T-helper 1 cell treated with Interleukin-12 subunit alpha and Interleukin-12 subunit beta and Interleukin-4 antibody, amounts not matched to agents 30 μg/mL and 1 μg/mL, for 36 hours (primary cell): ENCODE measurements at regions not wholly inside any gene's neighbourhood (a gene's known extent, or its start where the extent isn't known, plus 50 kb on each side); places are given as distances from the start of the nearest gene placed in this dataset.

Experiments
- H3K27ac Mint-ChIP-seq: one replicate; pipeline ENCODE4 v1.8.0; 2021; ENCODE audit warnings: mild to moderate bottlenecking, mixed read lengths
- H3K27me3 Mint-ChIP-seq: one replicate; pipeline ENCODE4 v1.8.0; 2021; ENCODE audit warnings: low read depth, mixed read lengths
- H3K36me3 Mint-ChIP-seq: one replicate; pipeline ENCODE4 v1.8.0; 2021; ENCODE audit warnings: low read depth, mixed read lengths
- H3K4me1 Mint-ChIP-seq: one replicate; pipeline ENCODE4 v1.8.0; 2021; ENCODE audit warnings: low read depth, mixed read lengths
- H3K4me3 Mint-ChIP-seq: one replicate; pipeline ENCODE4 v1.8.0; 2021; ENCODE audit warnings: mild to moderate bottlenecking, moderate library complexity, mixed read lengths
- H3K9me3 Mint-ChIP-seq: one replicate; pipeline ENCODE4 v1.8.0; 2021; ENCODE audit warnings: mixed read lengths

- no peaks in the 10 kb centered on the region for H3K9me3 Mint-ChIP-seq
- peaks cover 1% of the 10 kb centered on the region for H3K4me1 Mint-ChIP-seq
- H3K27me3 Mint-ChIP-seq = peaks cover 62% of the 10 kb centered on the region
- no peak overlapping the region for H3K4me3 Mint-ChIP-seq
- H3K36me3 Mint-ChIP-seq = no peaks in the 10 kb centered on the region
- no peak overlapping the region for H3K27ac Mint-ChIP-seq
Observed at GRCh38 chr12:94872007-94872653, 131.4 kb downstream of the NDUFA12 start.

- H3K27me3 Mint-ChIP-seq = peaks cover 49% of the 10 kb centered on the region
- H3K9me3 Mint-ChIP-seq = no peaks in the 10 kb centered on the region
- H3K4me1 Mint-ChIP-seq = peaks cover 1% of the 10 kb centered on the region
- H3K36me3 Mint-ChIP-seq = no peaks in the 10 kb centered on the region
- no peak overlapping the region for H3K4me3 Mint-ChIP-seq
- H3K27ac Mint-ChIP-seq = no peak overlapping the region
Observed at GRCh38 chr12:94870511-94870910, 133.0 kb downstream of the NDUFA12 start.

- Mint-ChIP-seq H3K4me3 (no peak overlapping the region), H3K9me3 (no peaks in the 10 kb centered on the region), H3K27ac (no peak overlapping the region), H3K36me3 (no peaks in the 10 kb centered on the region), H3K4me1 (peaks cover 1% of the 10 kb centered on the region), H3K27me3 (peaks cover 31% of the 10 kb centered on the region)
Observed at GRCh38 chr12:94868161-94868560, 135.3 kb downstream of the NDUFA12 start.

GRCh38 chr12:94867066-94867855 is 136.2 kb downstream of the NDUFA12 start:
- Mint-ChIP-seq H3K4me1 (no peaks in the 10 kb centered on the region), H3K27me3 (peaks cover 28% of the 10 kb centered on the region), H3K27ac (no peak overlapping the region), H3K4me3 (no peak overlapping the region), H3K9me3 (no peaks in the 10 kb centered on the region), H3K36me3 (no peaks in the 10 kb centered on the region)

GRCh38 chr12:94864987-94865386 is 138.5 kb downstream of the NDUFA12 start:
- Mint-ChIP-seq H3K36me3 (no peaks in the 10 kb centered on the region), H3K27me3 (peaks cover 5% of the 10 kb centered on the region), H3K9me3 (no peaks in the 10 kb centered on the region), H3K4me1 (no peaks in the 10 kb centered on the region), H3K27ac (no peak overlapping the region), H3K4me3 (no peak overlapping the region)

GRCh38 chr12:94863321-94864035 is 140.0 kb downstream of the NDUFA12 start:
- no peaks in the 10 kb centered on the region for H3K9me3 Mint-ChIP-seq

GRCh38 chr12:94862421-94862820 is 141.1 kb downstream of the NDUFA12 start:
- Mint-ChIP-seq H3K36me3 (no peaks in the 10 kb centered on the region), H3K9me3 (no peaks in the 10 kb centered on the region), H3K4me1 (no peaks in the 10 kb centered on the region), H3K27me3 (peaks cover 8% of the 10 kb centered on the region), H3K27ac (no peak overlapping the region), H3K4me3 (no peak overlapping the region)

More at GRCh38 chr12:94863321-94864035, 140.0 kb downstream of the NDUFA12 start:
- Mint-ChIP-seq H3K36me3 (no peaks in the 10 kb centered on the region), H3K27ac (no peak overlapping the region), H3K4me1 (no peaks in the 10 kb centered on the region), H3K27me3 (peaks cover 3% of the 10 kb centered on the region), H3K4me3 (no peak overlapping the region)

GRCh38 chr12:94856324-94856723 is 147.2 kb downstream of the NDUFA12 start:
- Mint-ChIP-seq H3K4me1 (peaks cover 5% of the 10 kb centered on the region), H3K36me3 (no peaks in the 10 kb centered on the region), H3K9me3 (no peaks in the 10 kb centered on the region), H3K27ac (no peak overlapping the region), H3K4me3 (no peak overlapping the region), H3K27me3 (peaks cover 8% of the 10 kb centered on the region)

GRCh38 chr12:94855853-94856252 is 147.6 kb downstream of the NDUFA12 start:
- Mint-ChIP-seq H3K4me3 (no peak overlapping the region), H3K9me3 (no peaks in the 10 kb centered on the region), H3K27me3 (peaks cover 8% of the 10 kb centered on the region), H3K4me1 (peaks cover 5% of the 10 kb centered on the region), H3K36me3 (no peaks in the 10 kb centered on the region), H3K27ac (no peak overlapping the region)

GRCh38 chr12:94851396-94852028 is 152.0 kb downstream of the NDUFA12 start:
- Mint-ChIP-seq H3K27me3 (peaks cover 10% of the 10 kb centered on the region), H3K27ac (no peak overlapping the region), H3K36me3 (no peaks in the 10 kb centered on the region), H3K4me1 (peaks cover 5% of the 10 kb centered on the region), H3K9me3 (no peaks in the 10 kb centered on the region), H3K4me3 (no peak overlapping the region)

GRCh38 chr12:94849411-94849976 is 154.0 kb downstream of the NDUFA12 start:
- H3K9me3 Mint-ChIP-seq = no peaks in the 10 kb centered on the region
- H3K4me1 Mint-ChIP-seq = no peaks in the 10 kb centered on the region
- no peak overlapping the region for H3K4me3 Mint-ChIP-seq
- peaks cover 18% of the 10 kb centered on the region for H3K27me3 Mint-ChIP-seq
- no peak overlapping the region for H3K27ac Mint-ChIP-seq
- no peaks in the 10 kb centered on the region for H3K36me3 Mint-ChIP-seq

GRCh38 chr12:94848966-94849365 is 154.5 kb downstream of the NDUFA12 start:
- Mint-ChIP-seq H3K9me3 (no peaks in the 10 kb centered on the region), H3K27me3 (peaks cover 18% of the 10 kb centered on the region), H3K36me3 (no peaks in the 10 kb centered on the region), H3K4me3 (no peak overlapping the region), H3K27ac (no peak overlapping the region), H3K4me1 (no peaks in the 10 kb centered on the region)

GRCh38 chr12:94845110-94845509 is 158.4 kb downstream of the NDUFA12 start:
- H3K36me3 Mint-ChIP-seq = no peaks in the 10 kb centered on the region
- H3K27ac Mint-ChIP-seq = peak overlapping the region; percentile 21
- H3K27me3 Mint-ChIP-seq = peaks cover 21% of the 10 kb centered on the region
- no peak overlapping the region for H3K4me3 Mint-ChIP-seq
- no peaks in the 10 kb centered on the region for H3K4me1 Mint-ChIP-seq
- no peaks in the 10 kb centered on the region for H3K9me3 Mint-ChIP-seq

- Mint-ChIP-seq H3K4me3 (no peak overlapping the region), H3K9me3 (no peaks in the 10 kb centered on the region), H3K27ac (no peak overlapping the region), H3K36me3 (no peaks in the 10 kb centered on the region), H3K27me3 (peaks cover 21% of the 10 kb centered on the region), H3K4me1 (no peaks in the 10 kb centered on the region)
Observed at GRCh38 chr12:94844452-94844851, 159.0 kb downstream of the NDUFA12 start.
